Fibroblast of skin of left quadriceps (primary cell): ENCODE measurements at regions not wholly inside any gene's neighbourhood (a gene's known extent, or its start where the extent isn't known, plus 50 kb on each side); places are given as distances from the start of the nearest gene placed in this dataset.
"Not testable (repeated sequence)": the region's sequence is repeated elsewhere in the genome, so short reads cannot be mapped to it uniquely, and the experiment has no call there.

ENCODE experiments used
- DNase-seq, 2 experiments: peaks; one replicate each; pipeline ENCODE4 v3.0.0-alpha.2; 2013; ENCODE audit warnings: low read depth in 2 of 2

- DNase-seq, result no peak
Observed at GRCh38 chr6:147674099-147674498, 165.6 kb downstream of the SAMD5 start.

GRCh38 chr6:147674794-147675193 is 166.3 kb downstream of the SAMD5 start:
- DNase-seq, result no peak

GRCh38 chr6:147675281-147675680 is 166.8 kb downstream of the SAMD5 start:
- DNase-seq, result peak; percentile 33 to 36

- DNase-seq, result no peak
Observed at GRCh38 chr6:147676495-147677199, 168.2 kb downstream of the SAMD5 start.

GRCh38 chr6:147677647-147678046 is 169.2 kb downstream of the SAMD5 start:
- no peak for DNase-seq

- DNase-seq, result no peak
Observed at GRCh38 chr6:147678253-147678652, 169.8 kb downstream of the SAMD5 start.

GRCh38 chr6:147684906-147685305 is 176.4 kb downstream of the SAMD5 start:
- no peak for DNase-seq

GRCh38 chr6:147689398-147689797 is 180.9 kb downstream of the SAMD5 start:
- DNase-seq, result no peak

- DNase-seq, result no peak
Observed at GRCh38 chr6:147691446-147691845, 183.0 kb downstream of the SAMD5 start.

GRCh38 chr6:147693181-147693580 is 184.7 kb downstream of the SAMD5 start:
- no peak for DNase-seq

GRCh38 chr6:147694556-147694955 is 186.1 kb downstream of the SAMD5 start:
- not testable (repeated sequence) for DNase-seq

GRCh38 chr6:147695819-147696218 is 187.3 kb downstream of the SAMD5 start:
- DNase-seq, result no peak

- no peak for DNase-seq
Observed at GRCh38 chr6:147699140-147699539, 190.7 kb downstream of the SAMD5 start.

GRCh38 chr6:147699637-147700036 is 191.1 kb downstream of the SAMD5 start:
- peak; percentile 34 to 41 for DNase-seq

GRCh38 chr6:147700436-147701209 is 192.1 kb downstream of the SAMD5 start:
- DNase-seq, result no peak

- no peak for DNase-seq
Observed at GRCh38 chr6:147704691-147705090, 196.2 kb downstream of the SAMD5 start.

- no peak for DNase-seq
Observed at GRCh38 chr6:147707524-147707923, 199.0 kb downstream of the SAMD5 start.

- DNase-seq, result no peak
Observed at GRCh38 chr6:147708170-147708569, 199.7 kb downstream of the SAMD5 start.

GRCh38 chr6:147709396-147710272 is 201.1 kb downstream of the SAMD5 start:
- DNase-seq, result no peak

- no peak for DNase-seq
Observed at GRCh38 chr6:147710890-147711289, 202.4 kb downstream of the SAMD5 start.

- peak; percentile 54 to 64 for DNase-seq
Observed at GRCh38 chr6:147711476-147711875, 203.0 kb downstream of the SAMD5 start.

GRCh38 chr6:147712841-147713240 is 204.4 kb downstream of the SAMD5 start:
- no peak for DNase-seq
